ENCODE measurements at regions not wholly inside any gene's neighbourhood (a gene's known extent, or its start where the extent isn't known, plus 50 kb on each side); places are given as distances from the start of the nearest gene placed in this dataset.

DNA sequence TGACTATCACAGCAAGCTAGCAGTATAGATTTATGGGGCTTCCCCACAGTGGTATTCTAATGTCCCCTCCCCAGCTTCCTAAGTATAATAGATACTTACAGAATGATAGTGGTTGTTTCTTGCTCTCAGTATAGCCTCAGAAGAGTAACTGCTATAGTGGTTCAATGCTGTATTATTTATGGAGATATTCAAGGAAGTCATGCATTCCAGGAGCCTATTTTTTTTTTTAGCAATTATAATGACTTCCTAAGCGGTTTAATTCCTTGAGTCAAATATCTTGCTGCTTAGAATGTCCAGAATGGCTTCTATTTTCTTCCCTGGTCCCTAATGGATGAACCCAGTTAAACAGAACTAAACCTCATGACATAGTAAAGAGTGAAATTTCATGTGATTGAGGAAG is 451.5 kb upstream of the SEMA3D start:
- H3K27ac ChIP-seq: no peak overlapping the region
- WGBS, 2 donors: 72 to 74% methylated on average over 1 of the region's 1 CpG
- TF ChIP-seq POLR2A (IDR thresholded peaks at IDR 0.05): no peak
- TF ChIP-seq, protein P1, sequence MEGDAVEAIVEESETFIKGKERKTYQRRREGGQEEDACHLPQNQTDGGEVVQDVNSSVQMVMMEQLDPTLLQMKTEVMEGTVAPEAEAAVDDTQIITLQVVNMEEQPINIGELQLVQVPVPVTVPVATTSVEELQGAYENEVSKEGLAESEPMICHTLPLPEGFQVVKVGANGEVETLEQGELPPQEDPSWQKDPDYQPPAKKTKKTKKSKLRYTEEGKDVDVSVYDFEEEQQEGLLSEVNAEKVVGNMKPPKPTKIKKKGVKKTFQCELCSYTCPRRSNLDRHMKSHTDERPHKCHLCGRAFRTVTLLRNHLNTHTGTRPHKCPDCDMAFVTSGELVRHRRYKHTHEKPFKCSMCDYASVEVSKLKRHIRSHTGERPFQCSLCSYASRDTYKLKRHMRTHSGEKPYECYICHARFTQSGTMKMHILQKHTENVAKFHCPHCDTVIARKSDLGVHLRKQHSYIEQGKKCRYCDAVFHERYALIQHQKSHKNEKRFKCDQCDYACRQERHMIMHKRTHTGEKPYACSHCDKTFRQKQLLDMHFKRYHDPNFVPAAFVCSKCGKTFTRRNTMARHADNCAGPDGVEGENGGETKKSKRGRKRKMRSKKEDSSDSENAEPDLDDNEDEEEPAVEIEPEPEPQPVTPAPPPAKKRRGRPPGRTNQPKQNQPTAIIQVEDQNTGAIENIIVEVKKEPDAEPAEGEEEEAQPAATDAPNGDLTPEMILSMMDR (IDR thresholded peaks at IDR 0.05): no peak
- no peak for DNase-seq
- H3K4me3 ChIP-seq (replicated peaks in 1 of 3): no peak overlapping the region
- no peaks in the 10 kb centered on the region for H3K9me3 ChIP-seq
- no peaks in the 10 kb centered on the region for H3K27me3 ChIP-seq
- intact Hi-C loops (cut with DNase I): no loop called here
- no peaks in the 10 kb centered on the region for H3K4me1 ChIP-seq
- H3K36me3 ChIP-seq: no peaks in the 10 kb centered on the region

DNA sequence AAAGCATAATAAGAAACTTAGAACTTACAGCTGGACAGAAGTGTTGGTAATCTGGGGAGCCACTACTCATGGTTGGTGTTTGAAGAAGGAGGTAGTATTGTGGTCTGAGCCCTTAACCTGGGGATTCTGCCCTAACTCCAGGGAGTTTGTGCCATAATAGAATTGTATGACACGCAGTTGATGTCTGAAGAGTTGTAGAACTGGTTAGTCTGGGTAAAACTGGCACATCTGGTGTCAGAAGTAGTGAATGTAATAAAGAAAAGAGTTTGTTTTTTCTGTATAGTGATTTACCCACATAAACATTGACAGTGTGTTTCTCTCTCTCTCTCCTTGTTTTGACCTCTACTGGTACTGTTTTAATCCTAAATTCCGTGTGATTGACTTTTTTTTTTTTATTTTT is 448.1 kb upstream of the SEMA3D start:
- no peaks in the 10 kb centered on the region for H3K27me3 ChIP-seq
- H3K27ac ChIP-seq: no peak overlapping the region
- no peak for DNase-seq
- no peaks in the 10 kb centered on the region for H3K9me3 ChIP-seq
- no peak for TF ChIP-seq POLR2A (IDR thresholded peaks at IDR 0.05)
- TF ChIP-seq, protein P1 (IDR thresholded peaks at IDR 0.05): no peak
- H3K36me3 ChIP-seq: no peaks in the 10 kb centered on the region
- intact Hi-C loops (cut with DNase I): no loop called here
- WGBS, 2 donors: 71 to 73% methylated on average over 2 of the region's 2 CpGs
- H3K4me1 ChIP-seq: no peaks in the 10 kb centered on the region
- H3K4me3 ChIP-seq (replicated peaks in 1 of 3): no peak overlapping the region

DNA sequence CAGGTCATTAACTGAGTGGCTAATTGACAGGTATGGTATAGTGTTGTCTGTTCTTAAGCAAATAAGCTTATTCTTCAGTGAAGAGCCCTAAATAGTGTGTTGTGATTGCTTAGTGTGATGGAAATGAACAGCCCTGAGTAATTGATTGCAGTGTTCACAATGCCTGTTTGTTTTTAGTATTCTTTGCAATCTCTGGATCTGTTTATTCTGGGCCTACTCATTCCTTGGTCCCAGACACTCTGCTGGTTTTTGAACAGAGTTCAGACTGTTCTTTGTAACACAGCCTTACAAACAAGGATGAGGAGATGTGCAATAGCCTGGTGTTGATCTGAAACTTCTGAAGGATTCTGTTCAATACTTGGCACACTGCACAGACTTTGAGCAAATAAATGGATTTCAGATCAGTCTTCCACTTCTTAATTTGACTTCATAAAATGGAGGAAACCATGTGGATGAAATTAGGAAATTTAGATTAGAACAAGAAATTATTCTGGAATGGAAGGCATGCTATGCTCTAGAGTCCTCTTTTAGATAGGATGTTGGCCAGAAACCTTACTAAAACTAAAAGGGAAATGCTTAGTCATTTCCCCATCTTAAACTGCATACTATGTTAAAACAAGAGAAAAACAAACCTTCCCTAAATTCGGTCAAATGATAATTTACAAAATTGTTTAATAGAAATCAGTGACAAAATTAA is 444.2 kb upstream of the SEMA3D start:
- WGBS, 2 donors: 58 to 68% methylated on average over 1 of the region's 1 CpG
- no peaks in the 10 kb centered on the region for H3K27me3 ChIP-seq
- TF ChIP-seq, protein P1 (IDR thresholded peaks at IDR 0.05): no peak
- no peak for TF ChIP-seq POLR2A (IDR thresholded peaks at IDR 0.05)
- no peaks in the 10 kb centered on the region for H3K9me3 ChIP-seq
- H3K27ac ChIP-seq: no peak overlapping the region
- no peak for DNase-seq
- H3K4me1 ChIP-seq: no peaks in the 10 kb centered on the region
- H3K36me3 ChIP-seq: no peaks in the 10 kb centered on the region
- no peak overlapping the region for H3K4me3 ChIP-seq (replicated peaks in 1 of 3)
- intact Hi-C loops (cut with DNase I): no loop called here

DNA sequence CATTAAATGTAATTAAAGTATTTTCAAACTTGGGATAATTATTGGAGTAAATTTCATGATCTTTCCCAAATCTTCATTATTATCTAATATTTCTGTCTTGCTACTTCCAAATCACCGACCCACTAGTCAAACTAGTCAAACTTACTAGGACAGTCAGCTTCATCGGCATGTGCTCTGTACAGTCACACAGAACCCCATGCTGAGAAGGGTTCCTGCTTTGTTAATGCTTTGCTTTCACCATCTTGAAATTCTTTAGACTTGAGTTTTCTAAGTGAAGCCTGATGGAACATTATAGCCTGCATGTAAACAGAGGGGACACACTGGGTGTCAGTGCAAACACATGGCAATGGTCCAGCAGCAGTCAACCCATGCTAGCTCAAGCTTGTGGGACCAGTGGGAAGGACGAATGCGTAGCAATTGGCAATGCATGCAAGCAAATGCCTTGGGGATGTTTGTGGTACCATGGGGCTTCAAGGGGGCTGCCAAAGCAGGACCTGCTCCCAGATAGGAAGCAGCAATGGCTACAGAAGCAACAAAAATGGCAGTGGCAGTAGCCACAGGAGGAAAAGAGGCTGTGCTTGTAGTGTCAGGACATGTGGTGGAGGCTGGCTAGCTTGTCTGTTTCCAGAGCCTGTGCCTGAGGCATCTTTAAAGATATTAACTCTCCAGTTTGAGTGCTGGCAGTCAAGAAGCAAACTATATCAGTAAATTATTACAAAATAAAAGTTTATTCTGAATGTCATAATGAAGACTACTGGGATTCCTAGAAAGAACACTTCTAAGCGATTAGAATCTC is 441.1 kb upstream of the SEMA3D start:
- TF ChIP-seq, protein P1 (IDR thresholded peaks at IDR 0.05): no peak
- no peak for TF ChIP-seq POLR2A (IDR thresholded peaks at IDR 0.05)
- WGBS, 2 donors: 90 to 91% methylated on average over 5 of the region's 5 CpGs
- H3K27ac ChIP-seq: no peak overlapping the region
- H3K9me3 ChIP-seq: no peaks in the 10 kb centered on the region
- intact Hi-C loops (cut with DNase I): no loop called here
- H3K4me1 ChIP-seq: no peaks in the 10 kb centered on the region
- no peak for DNase-seq
- H3K4me3 ChIP-seq (replicated peaks in 1 of 3): no peak overlapping the region
- no peaks in the 10 kb centered on the region for H3K36me3 ChIP-seq
- H3K27me3 ChIP-seq: no peaks in the 10 kb centered on the region

DNA sequence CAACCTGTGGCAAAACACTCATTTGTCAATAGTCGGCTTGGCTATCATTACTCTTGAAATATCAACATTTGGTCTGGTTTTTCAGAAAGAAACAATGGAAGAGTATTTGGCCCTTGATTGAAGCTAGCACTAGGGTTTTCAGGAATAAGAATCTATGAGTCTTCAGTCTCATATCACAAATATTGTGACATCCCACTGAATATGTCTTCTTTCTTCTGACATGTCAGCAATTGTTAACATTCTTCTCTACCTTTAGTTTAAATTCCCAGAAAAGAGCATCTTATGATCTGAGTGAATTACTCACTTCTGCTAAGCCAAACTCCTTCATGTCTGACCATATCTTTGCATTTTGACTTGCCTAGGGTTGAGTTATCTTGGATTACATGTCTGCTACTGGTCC is 435.2 kb upstream of the SEMA3D start:
- WGBS, 2 donors: 89 to 92% methylated on average over 1 of the region's 1 CpG
- H3K27ac ChIP-seq: no peak overlapping the region
- intact Hi-C loops (cut with DNase I): no loop called here

More for the DNA sequence above, 435.2 kb upstream of the SEMA3D start:
- TF ChIP-seq, protein P1 (IDR thresholded peaks at IDR 0.05): no peak
- TF ChIP-seq POLR2A (IDR thresholded peaks at IDR 0.05): no peak
- Histone ChIP-seq H3K36me3 (no peaks in the 10 kb centered on the region), H3K27me3 (no peaks in the 10 kb centered on the region), H3K4me3 (replicated peaks in 1 of 3) (no peak overlapping the region), H3K9me3 (no peaks in the 10 kb centered on the region), H3K4me1 (no peaks in the 10 kb centered on the region)
- DNase-seq: no peak
